ENCODE measurements at regions not wholly inside any gene's neighbourhood (a gene's known extent, or its start where the extent isn't known, plus 50 kb on each side); places are given as distances from the start of the nearest gene placed in this dataset.

GRCh38 chr3:20810555-20810954, 624.5 kb upstream of the SGO1 start:
- no peak overlapping the region for H3K9ac ChIP-seq (replicated peaks in 1 of 4; ENCODE audit: extremely low read depth in 1 of 4, low read depth in 3 of 4, low read length in 3 of 4)
- no peaks in the 10 kb centered on the region for H3K36me3 ChIP-seq (ENCODE audit: control insufficient read depth in 2 of 4, insufficient read depth in 4 of 4, low read length in 3 of 4)
- DNase-seq (ENCODE audit: low read depth in 1 of 2, low spot score in 2 of 2) (no peak), FAIRE-seq (no peak)
- no peaks in the 10 kb centered on the region for H3K4me1 ChIP-seq (replicated peaks in 1 of 4; ENCODE audit: control insufficient read depth in 3 of 4, insufficient read depth in 4 of 4, low read length in 3 of 4)
- H2BK15ac ChIP-seq (ENCODE audit: low read length), result no peak overlapping the region
- H3K23me2 ChIP-seq (ENCODE audit: low read depth, low read length), result no peaks in the 10 kb centered on the region; the same call in 1 of the 2 replicates
- H3K18ac ChIP-seq (ENCODE audit: extremely low read depth, low read length), result no peak overlapping the region
- no peaks in the 10 kb centered on the region for H3K79me2 ChIP-seq (ENCODE audit: control insufficient read depth in 1 of 2, insufficient read depth in 2 of 2, low read length in 2 of 2)
- no peak overlapping the region for H2BK120ac ChIP-seq (replicated peaks; ENCODE audit: low read depth, low read length)
- no peaks in the 10 kb centered on the region for H3K79me1 ChIP-seq (ENCODE audit: low read depth, low read length)
- H3K27me3 ChIP-seq (replicated peaks in 1 of 4; ENCODE audit: control insufficient read depth in 3 of 4, extremely low read depth in 1 of 4, insufficient read depth in 3 of 4, low read length in 3 of 4), result no peaks in the 10 kb centered on the region
- H3K14ac ChIP-seq (ENCODE audit: insufficient read length), result no peak overlapping the region
- H4K91ac ChIP-seq (replicated peaks; ENCODE audit: insufficient read length, low read length), result no peak overlapping the region
- H3K4me2 ChIP-seq (ENCODE audit: insufficient read depth in 1 of 2, low read depth in 2 of 2, low read length in 2 of 2), result no peak overlapping the region
- H4K8ac ChIP-seq (ENCODE audit: extremely low read depth, insufficient read depth, low read length), result no peak overlapping the region
- H4K20me1 ChIP-seq (replicated peaks in 1 of 2; ENCODE audit: control insufficient read depth in 1 of 2, insufficient read depth in 2 of 2, low read length in 2 of 2), result no peaks in the 10 kb centered on the region
- H2BK20ac ChIP-seq (ENCODE audit: low read length), result no peak overlapping the region
- no peak overlapping the region for H3K4me3 ChIP-seq (ENCODE audit: extremely low read depth in 1 of 4, insufficient read depth in 2 of 4, low read depth in 3 of 4, low read length in 4 of 4)
- ChIA-PET POLR2A (ENCODE audit: partially characterized antibody) (no interaction called here), CTCF (ENCODE audit: partially characterized antibody) (no interaction called here)
- H3K23ac ChIP-seq (ENCODE audit: insufficient read length), result no peak overlapping the region
- H3K27ac ChIP-seq (ENCODE audit: low read depth, low read length), result no peak overlapping the region
- H2BK12ac ChIP-seq (ENCODE audit: low read depth, low read length), result no peak overlapping the region
- no peak overlapping the region for H4K5ac ChIP-seq (ENCODE audit: insufficient read length, low read depth, low read length)
- no peak overlapping the region for H3K4ac ChIP-seq (replicated peaks; ENCODE audit: insufficient read length, low read depth, low read length)
- H2BK5ac ChIP-seq (ENCODE audit: low read depth, low read length), result no peak overlapping the region
- H2AFZ ChIP-seq (ENCODE audit: low read length), result no peak overlapping the region
- no peak overlapping the region for H3K56ac ChIP-seq (replicated peaks; ENCODE audit: insufficient read length, low read depth, low read length)
- no peak overlapping the region for H2AK5ac ChIP-seq (ENCODE audit: low read depth, low read length)
- no peaks in the 10 kb centered on the region for H3K9me3 ChIP-seq (ENCODE audit: insufficient read depth in 2 of 2, low read depth in 1 of 2, low read length in 1 of 2)
- no peak for TF ChIP-seq TEAD4 (IDR thresholded peaks at IDR 0.05; ENCODE audit: low read depth, low read length)
- no peak for TF ChIP-seq KDM5A (IDR thresholded peaks at IDR 0.05; ENCODE audit: low read length)
- TF ChIP-seq, protein P1, sequence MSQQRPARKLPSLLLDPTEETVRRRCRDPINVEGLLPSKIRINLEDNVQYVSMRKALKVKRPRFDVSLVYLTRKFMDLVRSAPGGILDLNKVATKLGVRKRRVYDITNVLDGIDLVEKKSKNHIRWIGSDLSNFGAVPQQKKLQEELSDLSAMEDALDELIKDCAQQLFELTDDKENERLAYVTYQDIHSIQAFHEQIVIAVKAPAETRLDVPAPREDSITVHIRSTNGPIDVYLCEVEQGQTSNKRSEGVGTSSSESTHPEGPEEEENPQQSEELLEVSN (IDR thresholded peaks at IDR 0.05), result no peak
- TF ChIP-seq RAD21 (IDR thresholded peaks at IDR 0.05 in 1 of 2, conservative IDR thresholded peaks at IDR 0.05 in 1 of 2; ENCODE audit: low read depth in 2 of 2, low read length in 2 of 2), result no peak
- no peak for TF ChIP-seq SIX5 (IDR thresholded peaks at IDR 0.05; ENCODE audit: low read depth, low read length)
- no peak for TF ChIP-seq RNF2 (IDR thresholded peaks at IDR 0.05; ENCODE audit: borderline replicate concordance, low read depth, low read length, missing control alignments, poor library complexity, severe bottlenecking)
- TF ChIP-seq USF2 (IDR thresholded peaks at IDR 0.05; ENCODE audit: low read length), result no peak
- TF ChIP-seq SIRT6 (IDR thresholded peaks at IDR 0.05; ENCODE audit: low read length), result no peak
- no peak for TF ChIP-seq CHD2 (IDR thresholded peaks at IDR 0.05; ENCODE audit: low read length)
- TF ChIP-seq TAF7 (optimal IDR thresholded peaks at IDR 0.05; ENCODE audit: borderline replicate concordance, low read depth, low read length), result no peak
- TF ChIP-seq ATF3 (IDR thresholded peaks at IDR 0.05; ENCODE audit: insufficient read depth, low read depth, low read length), result no peak
- no peak for TF ChIP-seq SP2 (IDR thresholded peaks at IDR 0.05; ENCODE audit: low read length)
- TF ChIP-seq EGR1 (IDR thresholded peaks at IDR 0.05; ENCODE audit: borderline replicate concordance, low read depth, low read length), result no peak
- no peak for TF ChIP-seq TAF1 (IDR thresholded peaks at IDR 0.05; ENCODE audit: low read depth, low read length)
